ENCODE measurements at regions not wholly inside any gene's neighbourhood (a gene's known extent, or its start where the extent isn't known, plus 50 kb on each side); places are given as distances from the start of the nearest gene placed in this dataset.

DNA sequence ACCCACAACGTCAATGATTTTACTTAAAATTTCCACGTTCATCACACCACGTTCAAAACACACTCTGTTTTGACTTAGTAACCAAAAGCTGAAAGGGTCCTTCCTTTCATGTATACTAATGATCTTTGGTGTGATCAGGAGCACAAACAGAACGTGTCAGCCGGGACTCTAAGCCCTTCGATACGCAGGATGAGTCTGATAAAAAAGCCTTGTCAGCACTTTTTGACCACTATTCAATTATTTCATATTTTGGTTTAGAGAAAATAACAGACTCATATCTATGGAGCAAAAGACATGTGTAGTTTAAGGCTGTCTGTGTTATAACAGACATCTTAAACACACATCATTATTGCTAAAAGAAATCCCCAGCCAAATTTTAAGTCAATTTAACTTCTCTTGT lies 345.3 kb downstream of the ZNF516 start:
- H3K4me3 ChIP-seq (ENCODE audit: low read length): no peak overlapping the region
- TF ChIP-seq, protein P1, sequence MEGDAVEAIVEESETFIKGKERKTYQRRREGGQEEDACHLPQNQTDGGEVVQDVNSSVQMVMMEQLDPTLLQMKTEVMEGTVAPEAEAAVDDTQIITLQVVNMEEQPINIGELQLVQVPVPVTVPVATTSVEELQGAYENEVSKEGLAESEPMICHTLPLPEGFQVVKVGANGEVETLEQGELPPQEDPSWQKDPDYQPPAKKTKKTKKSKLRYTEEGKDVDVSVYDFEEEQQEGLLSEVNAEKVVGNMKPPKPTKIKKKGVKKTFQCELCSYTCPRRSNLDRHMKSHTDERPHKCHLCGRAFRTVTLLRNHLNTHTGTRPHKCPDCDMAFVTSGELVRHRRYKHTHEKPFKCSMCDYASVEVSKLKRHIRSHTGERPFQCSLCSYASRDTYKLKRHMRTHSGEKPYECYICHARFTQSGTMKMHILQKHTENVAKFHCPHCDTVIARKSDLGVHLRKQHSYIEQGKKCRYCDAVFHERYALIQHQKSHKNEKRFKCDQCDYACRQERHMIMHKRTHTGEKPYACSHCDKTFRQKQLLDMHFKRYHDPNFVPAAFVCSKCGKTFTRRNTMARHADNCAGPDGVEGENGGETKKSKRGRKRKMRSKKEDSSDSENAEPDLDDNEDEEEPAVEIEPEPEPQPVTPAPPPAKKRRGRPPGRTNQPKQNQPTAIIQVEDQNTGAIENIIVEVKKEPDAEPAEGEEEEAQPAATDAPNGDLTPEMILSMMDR (conservative IDR thresholded peaks at IDR 0.05; ENCODE audit: low read depth, low read length): no peak
- DNase-seq (ENCODE audit: low read depth): no peak

DNA sequence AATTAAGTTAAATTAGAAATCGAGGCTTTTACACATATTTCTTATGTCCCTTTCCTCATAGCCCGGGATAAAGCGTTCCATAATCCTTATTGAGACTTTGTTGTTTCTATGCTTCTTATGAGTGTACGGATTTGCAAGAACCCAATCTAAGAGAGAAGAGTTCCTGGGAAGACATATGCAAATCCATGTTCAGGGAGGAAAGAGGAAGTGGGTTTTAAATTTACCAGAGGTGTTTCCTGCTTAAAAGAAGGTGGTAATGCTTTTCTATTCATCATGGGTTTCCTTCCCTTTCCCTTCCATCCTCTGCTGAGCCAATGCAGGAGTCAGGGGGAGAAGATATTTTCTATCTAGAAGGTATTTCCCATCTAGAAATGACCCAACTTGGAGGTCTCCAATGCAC lies 345.8 kb downstream of the ZNF516 start:
- TF ChIP-seq, protein P1 (conservative IDR thresholded peaks at IDR 0.05; ENCODE audit: low read depth, low read length): no peak
- no peak overlapping the region for H3K4me3 ChIP-seq (ENCODE audit: low read length)
- DNase-seq (ENCODE audit: low read depth): no peak

DNA sequence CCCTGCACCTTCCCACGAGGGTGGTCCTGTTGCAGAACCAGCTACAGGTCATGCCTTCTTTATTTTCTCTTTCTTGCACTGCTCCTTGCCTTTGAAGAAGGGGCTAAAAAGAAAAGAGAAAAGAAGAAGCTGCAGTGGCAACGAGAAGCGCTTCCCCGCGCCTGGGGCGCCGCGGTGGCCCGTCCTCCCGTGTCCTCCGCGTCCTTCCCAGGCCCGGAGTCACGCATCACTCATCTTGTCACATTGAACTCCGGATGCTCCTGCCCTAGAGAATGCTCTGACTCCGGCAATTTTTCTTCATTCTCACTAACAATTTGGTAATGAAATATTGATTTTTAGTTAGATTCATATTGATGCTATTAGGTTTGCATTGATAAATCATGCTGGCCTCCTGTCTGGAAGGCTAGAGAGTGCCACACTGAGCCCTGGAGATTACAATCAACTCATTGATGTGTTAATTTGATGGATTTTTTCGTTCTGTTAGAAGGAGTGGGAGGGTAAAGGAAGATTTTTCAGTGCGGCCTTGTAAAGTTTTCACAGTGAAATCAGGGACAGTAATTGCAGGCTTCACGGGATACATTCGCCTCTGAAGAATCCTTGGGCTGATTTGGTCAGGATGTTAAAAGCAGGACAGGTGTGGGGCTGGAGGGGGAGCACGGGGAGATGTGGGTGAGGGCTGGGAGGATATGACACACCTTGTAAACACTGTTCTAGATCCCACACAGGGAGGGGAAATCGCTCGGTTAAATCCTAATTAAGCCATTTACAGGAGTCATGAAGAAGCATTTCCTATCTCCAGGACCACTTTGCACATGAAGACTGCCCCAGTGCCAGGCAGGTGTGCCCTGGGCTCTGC lies 349.3 kb downstream of the ZNF516 start:
- DNase-seq (ENCODE audit: low read depth): no peak
- no peak overlapping the region for H3K4me3 ChIP-seq (ENCODE audit: low read length)
- TF ChIP-seq, protein P1 (conservative IDR thresholded peaks at IDR 0.05; ENCODE audit: low read depth, low read length): no peak

DNA sequence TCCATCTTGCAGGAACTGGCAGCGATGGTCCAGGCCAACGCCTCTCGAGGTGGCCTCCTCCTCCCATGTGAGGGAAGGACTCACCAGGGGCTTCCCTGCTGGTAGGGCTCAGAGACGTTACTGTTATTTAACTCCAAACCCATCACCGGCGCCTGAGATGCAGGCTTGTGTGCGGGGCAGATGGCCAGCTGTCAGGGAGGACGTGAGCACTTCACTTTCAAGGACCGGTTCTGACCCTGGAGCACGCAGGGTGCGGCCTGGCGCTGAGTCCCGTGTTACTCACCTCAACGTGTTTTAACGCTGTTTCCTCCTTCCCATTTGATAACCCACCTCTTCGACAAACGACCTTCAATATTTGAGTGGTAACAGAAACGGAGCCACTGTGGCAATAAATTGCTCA lies 350.2 kb downstream of the ZNF516 start:
- TF ChIP-seq, protein P1 (conservative IDR thresholded peaks at IDR 0.05; ENCODE audit: low read depth, low read length): no peak
- DNase-seq (ENCODE audit: low read depth): no peak
- no peak overlapping the region for H3K4me3 ChIP-seq (ENCODE audit: low read length)

DNA sequence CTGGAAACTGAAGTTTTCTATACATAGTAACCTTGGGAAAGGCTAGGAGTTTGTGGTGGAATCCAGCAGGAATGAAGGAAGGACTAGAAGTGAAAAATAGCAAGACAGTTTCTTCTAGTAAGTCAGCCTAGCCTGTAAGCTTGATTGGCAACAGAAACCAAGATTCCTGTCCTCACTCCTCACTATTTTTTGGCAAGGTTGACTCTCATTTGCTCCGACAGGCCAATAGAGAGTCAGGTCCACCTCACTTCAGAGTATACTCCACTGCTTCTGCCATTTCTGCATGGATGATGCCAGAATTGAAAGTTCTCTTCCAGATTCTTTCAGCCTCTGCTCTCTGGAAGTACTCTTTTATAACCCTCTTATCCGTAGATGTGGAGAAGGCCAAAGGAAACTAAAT lies 352.4 kb downstream of the ZNF516 start:
- H3K4me3 ChIP-seq (ENCODE audit: low read length): no peak overlapping the region
- TF ChIP-seq, protein P1 (conservative IDR thresholded peaks at IDR 0.05; ENCODE audit: low read depth, low read length): no peak
- no peak for DNase-seq (ENCODE audit: low read depth)

DNA sequence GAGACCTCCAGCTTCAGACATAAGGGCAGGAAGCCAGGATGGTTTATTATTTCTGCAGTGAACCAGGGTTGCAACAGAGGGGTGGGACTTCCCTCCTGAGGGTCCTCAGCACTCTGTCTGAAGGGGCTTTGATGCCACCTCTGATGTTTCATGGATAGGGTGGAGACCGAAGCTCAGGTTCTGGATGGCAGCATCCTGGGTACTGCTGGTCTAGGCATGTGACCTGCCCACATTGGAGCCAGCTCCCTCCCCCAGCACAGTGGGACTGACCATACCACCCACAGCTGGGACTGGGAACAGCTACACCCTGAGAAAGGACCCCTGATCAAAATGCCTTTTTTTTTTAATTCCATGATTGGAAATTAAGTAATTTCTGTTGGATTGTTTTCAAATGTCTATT lies 355.2 kb downstream of the ZNF516 start:
- TF ChIP-seq, protein P1 (conservative IDR thresholded peaks at IDR 0.05; ENCODE audit: low read depth, low read length): no peak
- DNase-seq (ENCODE audit: low read depth): no peak
- H3K4me3 ChIP-seq (ENCODE audit: low read length): no peak overlapping the region

DNA sequence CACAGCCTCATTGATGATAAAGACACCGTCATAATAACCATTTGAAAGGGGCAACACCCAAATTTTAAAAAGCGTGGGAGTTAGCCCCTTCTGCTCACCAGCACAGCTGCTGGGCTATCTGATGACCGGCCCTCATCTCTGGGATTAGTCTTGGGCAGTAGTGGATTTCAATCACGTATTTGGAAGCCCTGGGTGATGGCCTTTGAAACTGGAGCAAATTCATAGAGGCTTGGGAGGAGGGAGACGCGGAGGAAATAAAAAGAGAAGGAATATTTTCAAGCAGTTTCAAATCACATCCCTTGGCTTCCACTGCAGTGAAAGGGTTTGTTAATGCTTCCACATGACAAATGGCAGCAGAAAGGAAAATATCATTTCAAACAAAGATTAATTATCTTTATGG lies 357.8 kb downstream of the ZNF516 start:
- DNase-seq (ENCODE audit: low read depth): no peak
- no peak overlapping the region for H3K4me3 ChIP-seq (ENCODE audit: low read length)
- TF ChIP-seq, protein P1 (conservative IDR thresholded peaks at IDR 0.05; ENCODE audit: low read depth, low read length): no peak

Measured in retinal pigment epithelial cell (primary cell).